GM23338 (cell line): ENCODE measurements at regions not wholly inside any gene's neighbourhood (a gene's known extent, or its start where the extent isn't known, plus 50 kb on each side); places are given as distances from the start of the nearest gene placed in this dataset.
A peak's percentile ranks its signal among the peaks of the same experiment; 100 is the strongest.

Source experiments
- ATAC-seq: fragments of 200-7000 bp; cut with Tn5 transposase; 3 replicates; pipeline ENCODE4 v1.9.1; 2020
- DNase-seq: peaks from one replicate; pipeline ENCODE4 v3.0.0-alpha.2; 2015; ENCODE audit warnings: low spot score
- H2AFZ ChIP-seq: fragments of 200-600 bp; sonication (generic); 2 replicates; pipeline ENCODE4 v1.8.0; 2016; ENCODE audit warnings: antibody characterized with exemption, mild to moderate bottlenecking, moderate library complexity
- H3F3A ChIP-seq: fragments of 200-600 bp; sonication (generic); replicated peaks from 2 replicates; pipeline ENCODE4 v1.8.0; 2017; ENCODE audit warnings: antibody characterized with exemption, mixed run types, low read depth
- H3K27ac ChIP-seq: fragments of 200-600 bp; sonication (generic); 2 replicates; pipeline ENCODE4 v1.6.1; 2016; ENCODE audit warnings: low read depth
- H3K27me3 ChIP-seq: fragments of 200-600 bp; sonication (generic); 2 replicates; pipeline ENCODE4 v1.8.0; 2016; ENCODE audit warnings: mild to moderate bottlenecking, mixed run types, moderate library complexity; ENCODE audit not compliant: insufficient read depth
- H3K36me3 ChIP-seq: fragments of 200-600 bp; sonication (generic); 2 replicates; pipeline ENCODE4 v1.8.0; 2016; ENCODE audit warnings: mild to moderate bottlenecking; ENCODE audit not compliant: insufficient read depth
- H3K4me1 ChIP-seq: fragments of 200-600 bp; sonication (generic); 2 replicates; pipeline ENCODE4 v1.8.0; 2016; ENCODE audit warnings: mild to moderate bottlenecking, moderate library complexity; ENCODE audit not compliant: insufficient read depth
- H3K4me2 ChIP-seq: fragments of 200-600 bp; sonication (generic); 2 replicates; pipeline ENCODE4 v1.7.1; 2017; ENCODE audit warnings: mixed run types
- H3K4me3 ChIP-seq: fragments of 200-600 bp; sonication (generic); 2 replicates; pipeline ENCODE4 v1.6.1; 2016; ENCODE audit warnings: mixed run types
- H3K79me2 ChIP-seq: fragments of 200-600 bp; sonication (generic); replicated peaks from 2 replicates; pipeline ENCODE4 v1.8.0; 2017; ENCODE audit warnings: mild to moderate bottlenecking; ENCODE audit not compliant: insufficient read depth
- H3K9me2 ChIP-seq: fragments of 200-600 bp; sonication (generic); 2 replicates; pipeline ENCODE4 v1.8.0; 2017; ENCODE audit not compliant: insufficient read depth
- H4K20me1 ChIP-seq: fragments of 200-600 bp; sonication (generic); replicated peaks from 2 replicates; pipeline ENCODE4 v1.8.0; 2017; ENCODE audit warnings: mild to moderate bottlenecking; ENCODE audit not compliant: insufficient read depth
- H3K27ac Mint-ChIP-seq: 2 replicates; pipeline ENCODE4 v1.8.0; 2020; ENCODE audit warnings: inconsistent platforms, mild to moderate bottlenecking, moderate library complexity, mixed read lengths
- H3K27me3 Mint-ChIP-seq: 3 replicates; pipeline ENCODE4 v1.8.0; 2022; ENCODE audit warnings: low read depth, mild to moderate bottlenecking, moderate library complexity, mixed read lengths, inconsistent platforms; ENCODE audit not compliant: insufficient read depth, poor library complexity
- H3K36me3 Mint-ChIP-seq: 3 replicates; pipeline ENCODE4 v1.8.0; 2021; ENCODE audit warnings: low read depth, mild to moderate bottlenecking, inconsistent platforms, moderate library complexity, mixed read lengths
- H3K4me1 Mint-ChIP-seq: 3 replicates; pipeline ENCODE4 v1.8.0; 2020; ENCODE audit warnings: mild to moderate bottlenecking, inconsistent platforms, mixed read lengths
- H3K4me3 Mint-ChIP-seq: 3 replicates; pipeline ENCODE4 v1.8.0; 2021; ENCODE audit warnings: moderate library complexity, mild to moderate bottlenecking, inconsistent platforms, mixed read lengths
- H3K9me3 Mint-ChIP-seq: 3 replicates; pipeline ENCODE4 v1.8.0; 2020; ENCODE audit warnings: moderate library complexity, mild to moderate bottlenecking, inconsistent platforms, mixed read lengths
- CREB1 ChIP-seq: fragments of 250-450 bp; sonication (Bioruptor Pico); IDR thresholded peaks from 2 replicates; pipeline ENCODE4 v1.5.0; 2020; ENCODE audit warnings: low read depth, mild to moderate bottlenecking, moderate library complexity
- CTCF ChIP-seq, 2 experiments: fragments of 200-600 bp in 1 of 2; sonication (generic) in 1 of 2; conservative IDR thresholded peaks; 2 replicates each; pipeline versions ENCODE4 v1.5.1 to v1.6.1; 2016 to 2017; ENCODE audit warnings: antibody characterized with exemption in 2 of 2, low read depth in 2 of 2, mild to moderate bottlenecking in 2 of 2, moderate library complexity in 1 of 2
- EZH2phosphoT487 ChIP-seq: fragments of 200-600 bp; sonication (generic); IDR thresholded peaks from one replicate; pipeline ENCODE4 v1.8.1; 2018; ENCODE audit warnings: antibody characterized with exemption; ENCODE audit not compliant: unreplicated experiment
- JUNB ChIP-seq: IDR thresholded peaks from one replicate; pipeline ENCODE4 v1.6.1; 2016; ENCODE audit warnings: antibody characterized with exemption; ENCODE audit not compliant: unreplicated experiment
- NANOG ChIP-seq: IDR thresholded peaks from 2 replicates; pipeline ENCODE4 v1.6.1; 2016; ENCODE audit warnings: antibody characterized with exemption, borderline replicate concordance
- POLR2AphosphoS5 ChIP-seq: IDR thresholded peaks from 2 replicates; pipeline ENCODE4 v1.6.1; 2016; ENCODE audit warnings: antibody characterized with exemption, low read depth
- STAT1 ChIP-seq: IDR thresholded peaks from one replicate; pipeline ENCODE4 v1.6.1; 2016; ENCODE audit warnings: antibody characterized with exemption; ENCODE audit not compliant: unreplicated experiment
- ZNF114 ChIP-seq: fragments of 250-450 bp; sonication (Bioruptor Pico); IDR thresholded peaks from 2 replicates; pipeline ENCODE4 v1.5.0; 2020; ENCODE audit warnings: mild to moderate bottlenecking, moderate library complexity
- ZNF331 ChIP-seq: fragments of 250-450 bp; sonication (Bioruptor Pico); IDR thresholded peaks from 2 replicates; pipeline ENCODE4 v1.5.0; 2020; ENCODE audit warnings: low read depth, mild to moderate bottlenecking, moderate library complexity
- ZNF462 ChIP-seq: fragments of 250-450 bp; sonication (Bioruptor Pico); IDR thresholded peaks from 2 replicates; pipeline ENCODE4 v1.5.0; 2020; ENCODE audit warnings: mild to moderate bottlenecking, moderate library complexity
- TF ChIP-seq, protein P1 (sequence below): IDR thresholded peaks from one replicate; pipeline ENCODE4 v1.6.1; 2018; ENCODE audit warnings: antibody characterized with exemption; ENCODE audit not compliant: unreplicated experiment

DNA sequence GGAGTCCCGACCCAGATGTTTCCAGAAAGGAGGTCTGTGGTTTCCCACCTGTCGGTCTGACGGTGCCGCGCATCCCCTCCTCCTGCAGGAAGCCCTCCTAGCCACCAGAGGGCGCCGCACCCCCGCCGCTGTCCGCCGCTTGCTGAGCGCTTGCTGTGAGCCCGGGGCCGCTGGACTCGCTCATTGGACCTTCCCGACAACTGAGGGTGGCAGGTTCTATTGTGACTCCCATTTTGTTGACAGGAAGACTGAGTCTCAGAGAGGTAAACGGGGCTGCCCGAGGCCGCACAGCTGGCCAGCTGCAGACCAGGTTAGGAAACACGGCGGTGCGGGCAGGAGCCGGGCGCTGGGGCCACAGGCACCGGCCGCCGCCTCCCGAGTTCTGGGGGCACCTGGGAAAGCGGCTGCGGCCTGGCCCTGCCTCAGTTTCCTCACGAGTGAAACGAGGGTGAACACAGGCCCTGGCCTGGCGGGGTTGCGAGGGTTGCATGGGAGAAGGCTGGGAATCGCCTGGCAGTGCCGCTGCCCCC lies 191.1 kb upstream of the CIBAR2 start:
- Histone ChIP-seq H3K27me3 (no peaks in the 10 kb centered on the region), H3K27ac (no peak overlapping the region), H3K4me2 (peak overlapping the region; percentile 60; the same call in 1 of the 2 replicates), H3F3A (no peaks in the 10 kb centered on the region), H3K4me3 (no peak overlapping the region), H3K36me3 (no peaks in the 10 kb centered on the region), H4K20me1 (no peaks in the 10 kb centered on the region), H2AFZ (no peak overlapping the region), H3K9me2 (no peaks in the 10 kb centered on the region), H3K4me1 (peaks cover 19% of the 10 kb centered on the region), H3K79me2 (no peaks in the 10 kb centered on the region)
- Mint-ChIP-seq H3K27ac (no peak overlapping the region), H3K4me1 (peaks cover 57% of the 10 kb centered on the region), H3K36me3 (peaks cover 5% of the 10 kb centered on the region; the same call in 2 of the 3 replicates), H3K27me3 (peaks cover 30% of the 10 kb centered on the region), H3K9me3 (no peaks in the 10 kb centered on the region; the same call in 2 of the 3 replicates), H3K4me3 (peak overlapping the region; percentile 42; the same call in 1 of the 3 replicates)
- DNase-seq (peak; percentile 75), ATAC-seq (peak; percentile 77)
- no peak for TF ChIP-seq NANOG
- no peak for TF ChIP-seq STAT1
- 0 out of 2 replicates have a peak, but pooled peaks have one; percentile 23 for TF ChIP-seq CREB1 (CRISPR knock-in tag)
- peak; percentile 94 to 98 for TF ChIP-seq CTCF (conservative IDR thresholded peaks at IDR 0.05; ENCODE audit: low read depth in 2 of 2)
- TF ChIP-seq ZNF331 (CRISPR knock-in tag): no peak
- TF ChIP-seq POLR2AphosphoS5: no peak

DNA sequence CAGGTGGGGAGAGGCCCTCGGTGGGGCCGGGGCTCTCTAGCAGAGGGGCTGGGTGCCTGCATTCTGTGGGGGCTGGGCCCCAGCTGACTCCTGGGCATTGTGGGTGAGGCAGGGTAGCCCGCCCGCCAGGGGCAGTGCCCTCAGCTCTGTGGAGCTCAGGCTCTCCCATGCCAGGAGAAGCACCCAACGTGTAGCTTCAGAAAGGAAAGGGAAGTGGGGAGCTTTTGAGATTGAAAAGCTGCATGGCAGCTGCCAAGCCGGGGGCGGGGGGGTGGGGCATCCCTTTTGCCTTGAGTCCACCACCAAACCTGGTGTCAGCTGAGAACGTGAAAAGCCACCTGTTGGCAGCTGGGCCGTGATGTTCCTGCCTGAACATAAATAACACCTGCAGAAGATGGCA lies 192.1 kb upstream of the CIBAR2 start:
- H3K27me3 Mint-ChIP-seq: peaks cover 29% of the 10 kb centered on the region
- H3K36me3 Mint-ChIP-seq: peaks cover 5% of the 10 kb centered on the region; the same call in 2 of the 3 replicates
- no peak overlapping the region for H3K4me3 Mint-ChIP-seq
- DNase-seq (no peak), ATAC-seq (no peak)
- Histone ChIP-seq H4K20me1 (no peaks in the 10 kb centered on the region), H3K79me2 (no peaks in the 10 kb centered on the region), H3K27ac (no peak overlapping the region), H3K4me2 (no peak overlapping the region), H3K4me3 (no peak overlapping the region), H3F3A (no peaks in the 10 kb centered on the region), H3K9me2 (no peaks in the 10 kb centered on the region), H2AFZ (no peak overlapping the region), H3K27me3 (no peaks in the 10 kb centered on the region), H3K4me1 (peaks cover 25% of the 10 kb centered on the region), H3K36me3 (no peaks in the 10 kb centered on the region)
- no peaks in the 10 kb centered on the region; the same call in 2 of the 3 replicates for H3K9me3 Mint-ChIP-seq
- H3K27ac Mint-ChIP-seq: no peak overlapping the region
- H3K4me1 Mint-ChIP-seq: peaks cover 62% of the 10 kb centered on the region
- TF ChIP-seq EZH2phosphoT487 (no peak), ZNF331 (CRISPR knock-in tag) (no peak), CREB1 (CRISPR knock-in tag) (no peak), ZNF462 (CRISPR knock-in tag) (no peak), JUNB (no peak), ZNF114 (CRISPR knock-in tag) (no peak)
- TF ChIP-seq, protein P1, sequence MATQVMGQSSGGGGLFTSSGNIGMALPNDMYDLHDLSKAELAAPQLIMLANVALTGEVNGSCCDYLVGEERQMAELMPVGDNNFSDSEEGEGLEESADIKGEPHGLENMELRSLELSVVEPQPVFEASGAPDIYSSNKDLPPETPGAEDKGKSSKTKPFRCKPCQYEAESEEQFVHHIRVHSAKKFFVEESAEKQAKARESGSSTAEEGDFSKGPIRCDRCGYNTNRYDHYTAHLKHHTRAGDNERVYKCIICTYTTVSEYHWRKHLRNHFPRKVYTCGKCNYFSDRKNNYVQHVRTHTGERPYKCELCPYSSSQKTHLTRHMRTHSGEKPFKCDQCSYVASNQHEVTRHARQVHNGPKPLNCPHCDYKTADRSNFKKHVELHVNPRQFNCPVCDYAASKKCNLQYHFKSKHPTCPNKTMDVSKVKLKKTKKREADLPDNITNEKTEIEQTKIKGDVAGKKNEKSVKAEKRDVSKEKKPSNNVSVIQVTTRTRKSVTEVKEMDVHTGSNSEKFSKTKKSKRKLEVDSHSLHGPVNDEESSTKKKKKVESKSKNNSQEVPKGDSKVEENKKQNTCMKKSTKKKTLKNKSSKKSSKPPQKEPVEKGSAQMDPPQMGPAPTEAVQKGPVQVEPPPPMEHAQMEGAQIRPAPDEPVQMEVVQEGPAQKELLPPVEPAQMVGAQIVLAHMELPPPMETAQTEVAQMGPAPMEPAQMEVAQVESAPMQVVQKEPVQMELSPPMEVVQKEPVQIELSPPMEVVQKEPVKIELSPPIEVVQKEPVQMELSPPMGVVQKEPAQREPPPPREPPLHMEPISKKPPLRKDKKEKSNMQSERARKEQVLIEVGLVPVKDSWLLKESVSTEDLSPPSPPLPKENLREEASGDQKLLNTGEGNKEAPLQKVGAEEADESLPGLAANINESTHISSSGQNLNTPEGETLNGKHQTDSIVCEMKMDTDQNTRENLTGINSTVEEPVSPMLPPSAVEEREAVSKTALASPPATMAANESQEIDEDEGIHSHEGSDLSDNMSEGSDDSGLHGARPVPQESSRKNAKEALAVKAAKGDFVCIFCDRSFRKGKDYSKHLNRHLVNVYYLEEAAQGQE: no peak
